WERI-Rb-1 (cell line): ENCODE measurements at regions not wholly inside any gene's neighbourhood (a gene's known extent, or its start where the extent isn't known, plus 50 kb on each side); places are given as distances from the start of the nearest gene placed in this dataset.

ENCODE experiments used
- DNase-seq: peaks from one replicate; pipeline ENCODE4 v3.0.0-alpha.2; 2020
- H3K27ac ChIP-seq: fragments of 250-450 bp; sonication (Bioruptor Pico); 2 replicates; pipeline ENCODE4 v1.5.1; 2020; ENCODE audit warnings: mild to moderate bottlenecking, moderate library complexity
- H3K27me3 ChIP-seq: fragments of 250-450 bp; sonication (Bioruptor Pico); 2 replicates; pipeline ENCODE4 v1.5.1; 2021; ENCODE audit warnings: mild to moderate bottlenecking, low read depth, moderate library complexity; ENCODE audit not compliant: insufficient read depth, severe bottlenecking
- H3K36me3 ChIP-seq: fragments of 250-450 bp; sonication (Bioruptor Pico); 2 replicates; pipeline ENCODE4 v1.5.1; 2020; ENCODE audit warnings: mild to moderate bottlenecking, moderate library complexity
- H3K4me3 ChIP-seq: 2 replicates; pipeline ENCODE4 v1.5.1; 2011; ENCODE audit warnings: low read depth, mild to moderate bottlenecking, control low read depth, low read length
- H3K9me3 ChIP-seq: fragments of 250-450 bp; sonication (Bioruptor Pico); 2 replicates; pipeline ENCODE4 v1.5.1; 2021; ENCODE audit warnings: mild to moderate bottlenecking, moderate library complexity; ENCODE audit not compliant: severe bottlenecking
- CTCF ChIP-seq: IDR thresholded peaks from 2 replicates; pipeline ENCODE4 v1.5.1; 2011; ENCODE audit warnings: low read depth, mild to moderate bottlenecking, control low read depth, inconsistent platforms, low read length

DNA sequence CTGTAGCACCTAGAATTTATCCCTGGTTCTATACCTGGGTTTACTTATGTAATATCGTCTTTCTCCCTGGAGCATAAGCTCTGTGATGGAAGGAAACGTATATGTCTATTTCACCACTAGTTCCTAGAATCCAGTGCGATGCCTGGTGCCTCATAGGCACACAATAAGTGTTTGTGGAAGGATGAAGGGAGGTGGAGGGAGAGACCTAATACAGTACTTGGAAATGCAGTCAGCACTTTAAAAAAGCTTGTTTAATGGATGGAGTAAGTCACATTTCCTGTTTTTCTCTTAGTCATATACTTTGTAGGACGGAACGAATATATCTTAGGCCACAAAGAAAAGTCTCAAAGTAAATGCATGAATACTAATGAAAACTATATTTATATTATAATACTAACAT is 186.5 kb upstream of the HMGA2 start:
- Histone ChIP-seq H3K4me3 (no peak overlapping the region), H3K27me3 (no peaks in the 10 kb centered on the region), H3K9me3 (no peaks in the 10 kb centered on the region), H3K36me3 (no peaks in the 10 kb centered on the region), H3K27ac (peak overlapping the region; percentile 68)
- DNase-seq: no peak
- no peak for TF ChIP-seq CTCF

DNA sequence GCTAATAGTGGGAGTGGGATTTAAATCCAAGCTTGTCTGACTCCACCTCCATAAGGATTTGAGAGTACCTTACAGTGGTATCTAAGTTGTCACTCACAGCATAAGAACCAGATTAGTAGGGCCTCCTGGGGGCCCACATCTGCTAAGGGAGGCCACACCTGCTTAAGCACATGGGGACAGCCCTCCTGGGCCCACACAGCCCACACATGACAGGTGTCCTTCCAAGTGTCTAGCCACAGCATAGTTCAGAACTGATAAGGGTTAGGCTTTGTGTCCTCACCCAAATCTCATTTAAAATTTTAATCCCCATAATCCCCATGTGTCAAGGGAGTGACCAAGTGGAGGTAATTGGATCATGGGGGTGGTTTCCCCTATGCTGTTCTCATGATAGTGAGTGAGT is 186.0 kb upstream of the HMGA2 start:
- H3K9me3 ChIP-seq: no peaks in the 10 kb centered on the region
- peak; percentile 96 for DNase-seq
- H3K27me3 ChIP-seq: no peaks in the 10 kb centered on the region
- H3K27ac ChIP-seq: peak overlapping the region; percentile 75
- H3K4me3 ChIP-seq: no peak overlapping the region
- TF ChIP-seq CTCF: no peak
- H3K36me3 ChIP-seq: no peaks in the 10 kb centered on the region

DNA sequence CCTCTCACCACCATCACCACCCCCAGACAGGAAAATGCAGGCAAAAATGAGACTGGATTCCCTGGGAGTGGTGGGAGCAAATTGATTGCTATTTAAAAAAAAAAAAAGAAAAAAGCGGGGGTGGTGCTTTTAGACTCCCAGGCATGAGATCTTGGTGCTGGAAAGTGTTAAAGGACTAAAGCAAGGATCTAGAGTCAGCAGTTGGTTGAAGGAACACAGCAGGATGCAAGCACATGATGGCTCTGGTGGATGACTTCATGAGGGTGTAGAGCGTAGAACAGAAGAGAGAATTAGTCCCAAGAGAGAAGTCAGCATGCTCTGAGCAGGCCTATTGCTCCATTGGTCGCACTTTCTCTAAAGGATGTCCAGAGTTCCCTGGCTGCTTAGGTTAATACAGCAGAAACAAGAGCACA is 183.8 kb upstream of the HMGA2 start:
- DNase-seq: no peak
- Histone ChIP-seq H3K27me3 (no peaks in the 10 kb centered on the region), H3K36me3 (no peaks in the 10 kb centered on the region), H3K27ac (no peak overlapping the region), H3K4me3 (no peak overlapping the region), H3K9me3 (no peaks in the 10 kb centered on the region)
- no peak for TF ChIP-seq CTCF

GRCh38 chr12:65642061-65642661 is 182.1 kb upstream of the HMGA2 start:
- Histone ChIP-seq H3K9me3 (no peaks in the 10 kb centered on the region), H3K4me3 (no peak overlapping the region), H3K27ac (no peak overlapping the region), H3K27me3 (no peaks in the 10 kb centered on the region), H3K36me3 (no peaks in the 10 kb centered on the region)
- DNase-seq: no peak
- TF ChIP-seq CTCF: no peak

GRCh38 chr12:65643171-65643570 is 181.1 kb upstream of the HMGA2 start:
- H3K27ac ChIP-seq: no peak overlapping the region
- no peak for DNase-seq

More at GRCh38 chr12:65643171-65643570, 181.1 kb upstream of the HMGA2 start:
- no peak overlapping the region for H3K4me3 ChIP-seq
- H3K9me3 ChIP-seq: no peaks in the 10 kb centered on the region
- H3K36me3 ChIP-seq: no peaks in the 10 kb centered on the region
- no peaks in the 10 kb centered on the region for H3K27me3 ChIP-seq
- TF ChIP-seq CTCF: no peak
